GM12878 (cell line): ENCODE measurements at regions not wholly inside any gene's neighbourhood (a gene's known extent, or its start where the extent isn't known, plus 50 kb on each side); places are given as distances from the start of the nearest gene placed in this dataset.

ENCODE experiments used
- ATAC-seq: fragments of 200-7000 bp; cut with Tn5 transposase; 3 replicates; pipeline ENCODE4 v1.9.1; 2020; ENCODE audit warnings: mild to moderate bottlenecking, moderate library complexity
- BruUV-seq: library from RNA; stranded (reverse); fragments of 400-500 nt; replicated peaks from 2 replicates; lab custom pipeline; 2021; lab: Mats Ljungman, UMichigan
- CTCF ChIA-PET: fragments of 300-600 bp; sonication (Branson Sonifier 250); formaldehyde crosslinking; extraction: SDS; loops from one replicate; lab custom pipeline; 2021; ENCODE audit warnings: inconsistent platforms; lab: Yijun Ruan, JAX
- POLR2A ChIA-PET: fragments of 350-600 bp; formaldehyde crosslinking; extraction: SDS; loops from one replicate; lab custom pipeline; 2021; ENCODE audit warnings: inconsistent platforms; lab: Charles Lee
- RAD21 ChIA-PET: fragments of 300-600 bp; sonication (Branson Sonifier 250); formaldehyde crosslinking; loops from one replicate; lab custom pipeline; 2023; ENCODE audit warnings: antibody characterized with exemption; ENCODE audit not compliant: unreplicated experiment; lab: Charles Lee
- SMC1A ChIA-PET: fragments of 300-600 bp; sonication (Branson Sonifier 250); formaldehyde crosslinking; loops from one replicate; lab custom pipeline; 2023; ENCODE audit not compliant: unreplicated experiment, uncharacterized antibody; lab: Charles Lee
- DNase-seq: peaks from one replicate; pipeline ENCODE4 v3.0.0-alpha.2; 2011; ENCODE audit warnings: low read depth, low spot score
- FAIRE-seq: peaks from 3 replicates; lab custom pipeline; 2011; peaks lifted over from hg19 to GRCh38; lab: Jason Lieb, UNC
- H2AFZ ChIP-seq: 2 replicates; pipeline ENCODE4 v1.6.0; 2011; ENCODE audit warnings: low read depth, low read length, control low read depth; ENCODE audit not compliant: control insufficient read depth
- H3K27ac ChIP-seq: 2 replicates; pipeline ENCODE4 v1.5.1; 2011; ENCODE audit warnings: control low read depth; ENCODE audit not compliant: control insufficient read depth, insufficient read depth
- H3K27me3 ChIP-seq, 2 experiments: replicated peaks in 1 of 2; 2 replicates each; pipeline versions ENCODE4 v1.6.0 to v1.6.1; 2011; ENCODE audit warnings: low read length in 1 of 2; ENCODE audit not compliant: control insufficient read depth in 2 of 2, insufficient read depth in 2 of 2
- H3K36me3 ChIP-seq, 2 experiments: 2 replicates each; pipeline ENCODE4 v1.5.1; 2011; ENCODE audit warnings: low read length in 1 of 2; ENCODE audit not compliant: control insufficient read depth in 2 of 2, insufficient read depth in 2 of 2
- H3K4me1 ChIP-seq: 2 replicates; pipeline ENCODE4 v1.6.1; 2011; ENCODE audit warnings: mild to moderate bottlenecking, low read length, moderate library complexity, mixed read lengths; ENCODE audit not compliant: control insufficient read depth, insufficient read depth
- H3K4me2 ChIP-seq: 2 replicates; pipeline ENCODE4 v1.6.0; 2011; ENCODE audit warnings: control low read depth; ENCODE audit not compliant: control insufficient read depth, insufficient read depth
- H3K4me3 ChIP-seq: fragments of 200-600 bp; sonication (generic); 2 replicates; pipeline ENCODE4 v1.5.1; 2016
- H3K79me2 ChIP-seq: 2 replicates; pipeline ENCODE4 v1.6.0; 2011; ENCODE audit warnings: low read length; ENCODE audit not compliant: control insufficient read depth, insufficient read depth
- H3K9ac ChIP-seq: 2 replicates; pipeline ENCODE4 v1.8.0; 2011; ENCODE audit warnings: low read length, control low read depth, mixed read lengths; ENCODE audit not compliant: control insufficient read depth, insufficient read depth
- H3K9me3 ChIP-seq: replicated peaks from 3 replicates; pipeline ENCODE4 v1.5.1; 2011; ENCODE audit warnings: mild to moderate bottlenecking, low read length; ENCODE audit not compliant: control insufficient read depth, insufficient read depth
- H4K20me1 ChIP-seq: 2 replicates; pipeline ENCODE4 v1.6.0; 2011; ENCODE audit not compliant: control insufficient read depth, insufficient read depth
- CEBPB ChIP-seq, 2 experiments: fragments of 150-350 bp in 1 of 2; IDR thresholded peaks; 2 replicates each; pipeline ENCODE4 v1.6.1; 2012 to 2014; ENCODE audit warnings: low read depth in 2 of 2, low read length in 2 of 2, borderline replicate concordance in 1 of 2, inconsistent platforms in 1 of 2
- GABPA ChIP-seq: IDR thresholded peaks from 2 replicates; pipeline ENCODE4 v1.6.1; 2014; ENCODE audit warnings: antibody characterized with exemption, low read depth, mild to moderate bottlenecking, inconsistent platforms
- ZNF24 ChIP-seq: fragments of 450-650 bp; IDR thresholded peaks from 2 replicates; pipeline ENCODE4 v1.6.1; 2017; ENCODE audit warnings: antibody characterized with exemption, mild to moderate bottlenecking
- WGBS: methylation state at CpG from one replicate; pipeline ENCODE4 v1.1.6; 2016; ENCODE audit warnings: low lambda C conversion rate; ENCODE audit not compliant: insufficient replicate concordance, insufficient coverage; ENCODE audit errors: missing lambda C conversion rate; 5-methylcytosine and 5-hydroxymethylcytosine counted together
- in situ Hi-C: fragments of 300-500 bp; cut with MboI; formaldehyde crosslinking; loops from 9 replicates; pipeline ENCODE4 v1.14.3; 2018; ENCODE audit warnings: mixed read lengths
- intact Hi-C: fragments of 100-400 bp; cut with micrococcal nuclease; formaldehyde crosslinking; loops from one replicate; pipeline ENCODE4 v1.14.2; 2022; ENCODE audit not compliant: unreplicated experiment
- TF ChIP-seq, protein P1 (sequence below): fragments of 450-650 bp; IDR thresholded peaks from 2 replicates; pipeline ENCODE4 v1.6.1; 2017; ENCODE audit warnings: mild to moderate bottlenecking, moderate library complexity
- TF ChIP-seq, protein P2 (sequence below): IDR thresholded peaks from 2 replicates; pipeline ENCODE4 v1.6.1; 2011; ENCODE audit warnings: low read depth, low read length, improper control_type of control experiment, borderline replicate concordance

DNA sequence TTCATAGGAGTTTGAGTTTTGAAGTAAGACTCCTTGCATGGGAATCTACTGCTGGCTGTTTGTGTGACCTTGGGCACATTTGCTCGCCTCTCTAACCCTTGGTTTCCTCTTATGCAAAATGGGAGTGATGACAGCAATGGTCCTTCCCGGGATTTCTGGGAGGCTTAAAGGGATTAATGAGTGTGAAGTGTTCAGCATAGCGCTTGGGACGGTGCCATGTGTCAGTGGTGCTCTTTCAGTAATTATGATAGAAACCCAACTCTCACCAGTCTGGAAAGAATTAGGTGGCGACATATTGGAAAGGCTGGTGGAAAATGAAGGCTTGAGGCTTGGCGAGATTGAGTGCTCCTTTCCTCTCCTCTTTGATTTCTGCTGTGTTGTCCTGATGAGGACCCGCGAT is 429.2 kb upstream of the EEF2KMT start:
- H3K4me3 ChIP-seq = no peak overlapping the region
- H3K27me3 ChIP-seq = no peaks in the 10 kb centered on the region
- H3K4me2 ChIP-seq = no peak overlapping the region
- H3K79me2 ChIP-seq = no peaks in the 10 kb centered on the region
- 36% methylated on average over 8 of the region's 8 CpGs for WGBS
- intact Hi-C loops (no loop called here), in situ Hi-C loops (no loop called here)
- no peak for FAIRE-seq
- H3K9me3 ChIP-seq = no peaks in the 10 kb centered on the region
- SMC1A ChIA-PET = no interaction called here
- ATAC-seq = no peak
- H3K9ac ChIP-seq = no peak overlapping the region
- POLR2A ChIA-PET = no interaction called here
- RAD21 ChIA-PET = no interaction called here
- no peaks in the 10 kb centered on the region for H3K4me1 ChIP-seq
- no peak for DNase-seq
- CTCF ChIA-PET = no interaction called here
- TF ChIP-seq, protein P1, sequence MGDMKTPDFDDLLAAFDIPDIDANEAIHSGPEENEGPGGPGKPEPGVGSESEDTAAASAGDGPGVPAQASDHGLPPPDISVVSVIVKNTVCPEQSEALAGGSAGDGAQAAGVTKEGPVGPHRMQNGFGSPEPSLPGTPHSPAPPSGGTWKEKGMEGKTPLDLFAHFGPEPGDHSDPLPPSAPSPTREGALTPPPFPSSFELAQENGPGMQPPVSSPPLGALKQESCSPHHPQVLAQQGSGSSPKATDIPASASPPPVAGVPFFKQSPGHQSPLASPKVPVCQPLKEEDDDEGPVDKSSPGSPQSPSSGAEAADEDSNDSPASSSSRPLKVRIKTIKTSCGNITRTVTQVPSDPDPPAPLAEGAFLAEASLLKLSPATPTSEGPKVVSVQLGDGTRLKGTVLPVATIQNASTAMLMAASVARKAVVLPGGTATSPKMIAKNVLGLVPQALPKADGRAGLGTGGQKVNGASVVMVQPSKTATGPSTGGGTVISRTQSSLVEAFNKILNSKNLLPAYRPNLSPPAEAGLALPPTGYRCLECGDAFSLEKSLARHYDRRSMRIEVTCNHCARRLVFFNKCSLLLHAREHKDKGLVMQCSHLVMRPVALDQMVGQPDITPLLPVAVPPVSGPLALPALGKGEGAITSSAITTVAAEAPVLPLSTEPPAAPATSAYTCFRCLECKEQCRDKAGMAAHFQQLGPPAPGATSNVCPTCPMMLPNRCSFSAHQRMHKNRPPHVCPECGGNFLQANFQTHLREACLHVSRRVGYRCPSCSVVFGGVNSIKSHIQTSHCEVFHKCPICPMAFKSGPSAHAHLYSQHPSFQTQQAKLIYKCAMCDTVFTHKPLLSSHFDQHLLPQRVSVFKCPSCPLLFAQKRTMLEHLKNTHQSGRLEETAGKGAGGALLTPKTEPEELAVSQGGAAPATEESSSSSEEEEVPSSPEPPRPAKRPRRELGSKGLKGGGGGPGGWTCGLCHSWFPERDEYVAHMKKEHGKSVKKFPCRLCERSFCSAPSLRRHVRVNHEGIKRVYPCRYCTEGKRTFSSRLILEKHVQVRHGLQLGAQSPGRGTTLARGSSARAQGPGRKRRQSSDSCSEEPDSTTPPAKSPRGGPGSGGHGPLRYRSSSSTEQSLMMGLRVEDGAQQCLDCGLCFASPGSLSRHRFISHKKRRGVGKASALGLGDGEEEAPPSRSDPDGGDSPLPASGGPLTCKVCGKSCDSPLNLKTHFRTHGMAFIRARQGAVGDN = no peak
- TF ChIP-seq CEBPB (IDR thresholded peaks at IDR 0.05; ENCODE audit: borderline replicate concordance in 1 of 2, low read depth in 2 of 2, low read length in 2 of 2) (no peak), GABPA (no peak), ZNF24 (no peak)
- TF ChIP-seq, protein P2, sequence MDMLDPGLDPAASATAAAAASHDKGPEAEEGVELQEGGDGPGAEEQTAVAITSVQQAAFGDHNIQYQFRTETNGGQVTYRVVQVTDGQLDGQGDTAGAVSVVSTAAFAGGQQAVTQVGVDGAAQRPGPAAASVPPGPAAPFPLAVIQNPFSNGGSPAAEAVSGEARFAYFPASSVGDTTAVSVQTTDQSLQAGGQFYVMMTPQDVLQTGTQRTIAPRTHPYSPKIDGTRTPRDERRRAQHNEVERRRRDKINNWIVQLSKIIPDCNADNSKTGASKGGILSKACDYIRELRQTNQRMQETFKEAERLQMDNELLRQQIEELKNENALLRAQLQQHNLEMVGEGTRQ = no peak
- TF ChIP-seq, all 136 proteins: peak for 0
- no TSS peak for BruUV-seq
- no peaks in the 10 kb centered on the region for H4K20me1 ChIP-seq
- H3K27ac ChIP-seq = no peak overlapping the region
- H3K36me3 ChIP-seq = no peaks in the 10 kb centered on the region
- H2AFZ ChIP-seq = no peak overlapping the region
